T-helper 2 cell treated with Interferon-gamma antibody and Interleukin-4, amounts not matched to agents 5 μg/mL and 100 μg/mL, for 36 hours (primary cell): ENCODE measurements at regions not wholly inside any gene's neighbourhood (a gene's known extent, or its start where the extent isn't known, plus 50 kb on each side); places are given as distances from the start of the nearest gene placed in this dataset.
"Not testable (repeated sequence)": the region's sequence is repeated elsewhere in the genome, so short reads cannot be mapped to it uniquely, and the experiment has no call there.

ENCODE experiments used
- DNase-seq: peaks from one replicate; pipeline ENCODE4 v3.0.0; 2021; ENCODE audit warnings: low spot score
- H3K27ac Mint-ChIP-seq: one replicate; pipeline ENCODE4 v1.8.0; 2021; ENCODE audit warnings: mild to moderate bottlenecking, mixed read lengths
- H3K27me3 Mint-ChIP-seq: one replicate; pipeline ENCODE4 v1.8.0; 2021; ENCODE audit warnings: low read depth, mixed read lengths
- H3K36me3 Mint-ChIP-seq: one replicate; pipeline ENCODE4 v1.8.0; 2021; ENCODE audit warnings: low read depth, mixed read lengths
- H3K4me1 Mint-ChIP-seq: one replicate; pipeline ENCODE4 v1.8.0; 2021; ENCODE audit warnings: low read depth, mixed read lengths
- H3K4me3 Mint-ChIP-seq: one replicate; pipeline ENCODE4 v1.8.0; 2022; ENCODE audit warnings: mild to moderate bottlenecking, moderate library complexity, mixed read lengths
- H3K9me3 Mint-ChIP-seq: one replicate; pipeline ENCODE4 v1.8.0; 2021; ENCODE audit warnings: mixed read lengths

- DNase-seq, result no peak
- H3K27ac Mint-ChIP-seq, result no peak overlapping the region
- no peaks in the 10 kb centered on the region for H3K4me1 Mint-ChIP-seq
- no peak overlapping the region for H3K4me3 Mint-ChIP-seq
- no peaks in the 10 kb centered on the region for H3K9me3 Mint-ChIP-seq
- H3K36me3 Mint-ChIP-seq, result no peaks in the 10 kb centered on the region
- H3K27me3 Mint-ChIP-seq, result no peaks in the 10 kb centered on the region
These were observed 737.4 kb downstream of the BCL11A start for GRCh38 chr2:59816075-59816474.

- H3K9me3 Mint-ChIP-seq, DNase-seq, H3K27me3 Mint-ChIP-seq, H3K36me3 Mint-ChIP-seq, H3K27ac Mint-ChIP-seq, H3K4me1 Mint-ChIP-seq, H3K4me3 Mint-ChIP-seq: not testable (repeated sequence)
These were observed 743.2 kb downstream of the BCL11A start for GRCh38 chr2:59810283-59810682.

GRCh38 chr2:59806486-59806885, 747.0 kb downstream of the BCL11A start:
- Mint-ChIP-seq H3K27me3 (no peaks in the 10 kb centered on the region), H3K27ac (no peak overlapping the region), H3K36me3 (no peaks in the 10 kb centered on the region), H3K9me3 (no peaks in the 10 kb centered on the region), H3K4me1 (no peaks in the 10 kb centered on the region), H3K4me3 (no peak overlapping the region)
- no peak for DNase-seq

- Mint-ChIP-seq H3K4me1 (no peaks in the 10 kb centered on the region), H3K36me3 (no peaks in the 10 kb centered on the region)
These were observed 748.7 kb downstream of the BCL11A start for GRCh38 chr2:59804732-59805131.

GRCh38 chr2:59803586-59803985, 749.9 kb downstream of the BCL11A start:
- H3K4me1 Mint-ChIP-seq, result no peaks in the 10 kb centered on the region
- H3K27ac Mint-ChIP-seq, result no peak overlapping the region
- H3K27me3 Mint-ChIP-seq, result no peaks in the 10 kb centered on the region
- H3K9me3 Mint-ChIP-seq, result no peaks in the 10 kb centered on the region
- no peak for DNase-seq
- no peaks in the 10 kb centered on the region for H3K36me3 Mint-ChIP-seq
- H3K4me3 Mint-ChIP-seq, result no peak overlapping the region

More at GRCh38 chr2:59804732-59805131, 748.7 kb downstream of the BCL11A start:
- H3K4me3 Mint-ChIP-seq, result no peak overlapping the region
- no peaks in the 10 kb centered on the region for H3K9me3 Mint-ChIP-seq
- no peak overlapping the region for H3K27ac Mint-ChIP-seq
- no peak for DNase-seq
- H3K27me3 Mint-ChIP-seq, result no peaks in the 10 kb centered on the region

GRCh38 chr2:59798687-59799232, 754.7 kb downstream of the BCL11A start:
- Mint-ChIP-seq H3K27ac (no peak overlapping the region), H3K9me3 (no peaks in the 10 kb centered on the region), H3K4me1 (no peaks in the 10 kb centered on the region), H3K27me3 (no peaks in the 10 kb centered on the region), H3K4me3 (no peak overlapping the region), H3K36me3 (no peaks in the 10 kb centered on the region)
- DNase-seq, result no peak

GRCh38 chr2:59791004-59791618, 762.3 kb downstream of the BCL11A start:
- no peaks in the 10 kb centered on the region for H3K4me1 Mint-ChIP-seq
- H3K36me3 Mint-ChIP-seq, result no peaks in the 10 kb centered on the region
- DNase-seq, result no peak
- H3K9me3 Mint-ChIP-seq, result no peaks in the 10 kb centered on the region
- H3K4me3 Mint-ChIP-seq, result no peak overlapping the region
- H3K27ac Mint-ChIP-seq, result no peak overlapping the region
- no peaks in the 10 kb centered on the region for H3K27me3 Mint-ChIP-seq

GRCh38 chr2:59790186-59791003, 763.1 kb downstream of the BCL11A start:
- no peaks in the 10 kb centered on the region for H3K4me1 Mint-ChIP-seq
- H3K4me3 Mint-ChIP-seq, result no peak overlapping the region
- no peaks in the 10 kb centered on the region for H3K9me3 Mint-ChIP-seq
- no peaks in the 10 kb centered on the region for H3K27me3 Mint-ChIP-seq
- H3K27ac Mint-ChIP-seq, result no peak overlapping the region
- no peaks in the 10 kb centered on the region for H3K36me3 Mint-ChIP-seq
- no peak for DNase-seq

- no peak overlapping the region for H3K4me3 Mint-ChIP-seq
- no peak overlapping the region for H3K27ac Mint-ChIP-seq
- DNase-seq, result no peak
- H3K36me3 Mint-ChIP-seq, result no peaks in the 10 kb centered on the region
- H3K27me3 Mint-ChIP-seq, result no peaks in the 10 kb centered on the region
- H3K9me3 Mint-ChIP-seq, result no peaks in the 10 kb centered on the region
- H3K4me1 Mint-ChIP-seq, result no peaks in the 10 kb centered on the region
These were observed 763.9 kb downstream of the BCL11A start for GRCh38 chr2:59789523-59789922.

GRCh38 chr2:59787095-59787494, 766.4 kb downstream of the BCL11A start:
- no peak for DNase-seq
- no peaks in the 10 kb centered on the region for H3K36me3 Mint-ChIP-seq
- no peaks in the 10 kb centered on the region for H3K27me3 Mint-ChIP-seq
- no peaks in the 10 kb centered on the region for H3K4me1 Mint-ChIP-seq
- H3K9me3 Mint-ChIP-seq, result no peaks in the 10 kb centered on the region
- no peak overlapping the region for H3K4me3 Mint-ChIP-seq
- H3K27ac Mint-ChIP-seq, result no peak overlapping the region

- Mint-ChIP-seq H3K27ac (no peak overlapping the region), H3K9me3 (no peaks in the 10 kb centered on the region), H3K4me3 (no peak overlapping the region), H3K36me3 (no peaks in the 10 kb centered on the region), H3K27me3 (no peaks in the 10 kb centered on the region), H3K4me1 (no peaks in the 10 kb centered on the region)
- DNase-seq, result no peak
These were observed 766.8 kb downstream of the BCL11A start for GRCh38 chr2:59786684-59787083.

GRCh38 chr2:59779571-59779970, 773.9 kb downstream of the BCL11A start:
- Mint-ChIP-seq H3K27me3 (no peaks in the 10 kb centered on the region), H3K9me3 (no peaks in the 10 kb centered on the region), H3K4me1 (no peaks in the 10 kb centered on the region), H3K4me3 (no peak overlapping the region), H3K27ac (no peak overlapping the region), H3K36me3 (no peaks in the 10 kb centered on the region)
- no peak for DNase-seq

GRCh38 chr2:59777120-59777519, 776.3 kb downstream of the BCL11A start:
- Mint-ChIP-seq H3K9me3 (no peaks in the 10 kb centered on the region), H3K27me3 (no peaks in the 10 kb centered on the region), H3K4me3 (no peak overlapping the region), H3K36me3 (no peaks in the 10 kb centered on the region), H3K4me1 (no peaks in the 10 kb centered on the region), H3K27ac (no peak overlapping the region)
- DNase-seq, result no peak

GRCh38 chr2:59776726-59777008, 776.8 kb downstream of the BCL11A start:
- Mint-ChIP-seq H3K27me3 (no peaks in the 10 kb centered on the region), H3K4me3 (no peak overlapping the region), H3K4me1 (no peaks in the 10 kb centered on the region), H3K36me3 (no peaks in the 10 kb centered on the region), H3K9me3 (no peaks in the 10 kb centered on the region), H3K27ac (no peak overlapping the region)
- DNase-seq, result no peak
